ENCODE measurements at regions not wholly inside any gene's neighbourhood (a gene's known extent, or its start where the extent isn't known, plus 50 kb on each side); places are given as distances from the start of the nearest gene placed in this dataset.

GRCh38 chr5:120779674-120780073 is 315.6 kb downstream of the PRR16 start:
- TF ChIP-seq CTCF (IDR thresholded peaks at IDR 0.05) = no peak
- no peak for TF ChIP-seq POLR2A (IDR thresholded peaks at IDR 0.05)

Data from heart left ventricle (tissue), 13 donors.